ENCODE measurements at regions not wholly inside any gene's neighbourhood (a gene's known extent, or its start where the extent isn't known, plus 50 kb on each side); places are given as distances from the start of the nearest gene placed in this dataset.

- TF ChIP-seq CTCF (conservative IDR thresholded peaks at IDR 0.05) = no peak
- H3K27ac ChIP-seq = no peak overlapping the region
These were observed 177.6 kb downstream of the DEPDC1B start for GRCh38 chr5:60522292-60522905.

GRCh38 chr5:60521376-60522291 lies 178.3 kb downstream of the DEPDC1B start:
- no peak for TF ChIP-seq CTCF (conservative IDR thresholded peaks at IDR 0.05)

GRCh38 chr5:60520451-60521227 lies 179.3 kb downstream of the DEPDC1B start:
- no peak for TF ChIP-seq CTCF (conservative IDR thresholded peaks at IDR 0.05)
- H3K27ac ChIP-seq = peak overlapping the region; percentile 62; the same call in 1 of the 2 replicates

More at GRCh38 chr5:60521376-60522291, 178.3 kb downstream of the DEPDC1B start:
- H3K27ac ChIP-seq = no peak overlapping the region

GRCh38 chr5:60519372-60519771 lies 180.6 kb downstream of the DEPDC1B start:
- TF ChIP-seq CTCF (conservative IDR thresholded peaks at IDR 0.05) = no peak
- H3K27ac ChIP-seq = peak overlapping the region; percentile 62

- no peak for TF ChIP-seq CTCF (conservative IDR thresholded peaks at IDR 0.05)
These were observed 182.1 kb downstream of the DEPDC1B start for GRCh38 chr5:60517850-60518249.

GRCh38 chr5:60517094-60517694 lies 182.8 kb downstream of the DEPDC1B start:
- H3K27ac ChIP-seq = no peak overlapping the region
- TF ChIP-seq CTCF (conservative IDR thresholded peaks at IDR 0.05) = no peak

More at GRCh38 chr5:60517850-60518249, 182.1 kb downstream of the DEPDC1B start:
- no peak overlapping the region for H3K27ac ChIP-seq

Measured in VCaP (cell line).